ENCODE measurements at regions not wholly inside any gene's neighbourhood (a gene's known extent, or its start where the extent isn't known, plus 50 kb on each side); places are given as distances from the start of the nearest gene placed in this dataset.

DNA sequence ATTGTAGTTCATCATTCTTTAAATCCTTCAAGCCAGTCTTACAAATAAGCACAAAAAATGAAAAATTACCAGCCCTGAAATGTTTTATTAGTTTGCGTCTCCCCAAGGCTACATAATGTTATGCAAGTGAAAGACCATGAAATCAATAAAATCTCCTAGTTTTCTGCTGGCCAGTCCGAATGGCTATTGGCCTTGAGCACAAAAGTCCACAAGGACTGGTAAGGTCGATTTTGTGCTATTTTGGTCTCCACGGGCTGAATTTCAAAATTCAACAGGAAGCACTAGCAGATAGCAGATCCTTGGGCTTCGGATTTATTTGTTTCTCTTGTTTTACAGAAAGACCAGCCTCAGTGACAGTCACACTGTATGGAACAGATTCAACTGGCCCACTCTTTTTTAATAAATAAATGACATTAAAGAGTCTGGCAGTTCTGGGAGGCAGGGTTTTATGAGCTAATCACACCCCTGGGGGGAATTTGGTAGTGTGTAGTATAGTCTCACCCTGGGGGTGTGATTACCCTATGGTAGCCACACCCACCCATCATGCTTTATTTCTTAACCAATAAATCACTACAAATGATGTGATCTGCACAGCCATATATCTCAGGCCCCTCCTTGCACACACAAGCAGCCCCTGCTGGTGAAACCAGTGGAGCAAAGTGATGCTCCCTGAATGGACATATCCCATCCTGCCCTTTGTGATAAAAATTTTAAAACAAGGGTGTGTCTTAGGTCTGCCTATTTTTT lies 51.1 kb upstream of the TMEM33 start:
- Mint-ChIP-seq H3K4me3 (no peak overlapping the region), H3K36me3 (ENCODE audit: low read depth) (no peaks in the 10 kb centered on the region), H3K9me3 (no peaks in the 10 kb centered on the region), H3K27me3 (peaks cover 41% of the 10 kb centered on the region), H3K4me1 (peaks cover 8% of the 10 kb centered on the region), H3K27ac (no peak overlapping the region)
- ATAC-seq (no peak), DNase-seq (no peak)

DNA sequence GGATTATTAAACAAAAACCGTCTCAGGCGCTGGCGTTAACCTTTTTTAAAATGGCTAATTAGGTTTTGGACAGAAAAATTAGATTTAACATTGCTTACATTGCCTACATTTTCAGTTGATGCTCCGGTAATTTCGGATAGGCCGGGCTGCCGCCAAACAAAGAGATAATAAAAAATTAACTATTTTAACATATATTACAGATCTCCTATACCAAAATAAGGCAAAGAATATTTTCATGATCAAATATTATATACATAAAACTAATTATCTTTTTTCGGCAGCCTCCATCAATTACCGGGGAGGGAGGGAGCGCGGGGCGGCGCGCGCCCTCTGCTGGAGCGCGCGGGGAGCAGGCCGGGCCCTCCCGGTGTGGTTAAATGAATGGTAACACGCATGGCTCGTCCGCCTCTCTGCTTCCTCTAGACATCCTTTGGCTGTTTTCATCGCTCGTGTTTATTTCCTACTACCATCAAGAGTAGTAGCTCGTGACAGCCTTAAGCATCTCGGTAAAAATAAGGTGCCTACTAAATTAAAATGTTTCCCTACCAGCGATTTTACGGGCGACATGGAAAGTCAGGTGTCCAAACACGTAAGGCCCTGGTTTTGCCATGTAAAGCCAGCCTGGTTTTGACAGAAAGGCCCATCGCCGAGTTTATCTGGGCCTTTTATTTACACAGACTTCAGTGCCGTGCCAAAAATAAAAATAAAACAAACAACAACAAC lies 52.4 kb upstream of the TMEM33 start:
- Mint-ChIP-seq H3K4me3 (peak overlapping the region; percentile 42), H3K4me1 (peaks cover 8% of the 10 kb centered on the region), H3K27ac (no peak overlapping the region), H3K27me3 (peaks cover 53% of the 10 kb centered on the region), H3K9me3 (no peaks in the 10 kb centered on the region), H3K36me3 (ENCODE audit: low read depth) (no peaks in the 10 kb centered on the region)
- peak; percentile 76 for ATAC-seq
- peak; percentile 68 for DNase-seq

DNA sequence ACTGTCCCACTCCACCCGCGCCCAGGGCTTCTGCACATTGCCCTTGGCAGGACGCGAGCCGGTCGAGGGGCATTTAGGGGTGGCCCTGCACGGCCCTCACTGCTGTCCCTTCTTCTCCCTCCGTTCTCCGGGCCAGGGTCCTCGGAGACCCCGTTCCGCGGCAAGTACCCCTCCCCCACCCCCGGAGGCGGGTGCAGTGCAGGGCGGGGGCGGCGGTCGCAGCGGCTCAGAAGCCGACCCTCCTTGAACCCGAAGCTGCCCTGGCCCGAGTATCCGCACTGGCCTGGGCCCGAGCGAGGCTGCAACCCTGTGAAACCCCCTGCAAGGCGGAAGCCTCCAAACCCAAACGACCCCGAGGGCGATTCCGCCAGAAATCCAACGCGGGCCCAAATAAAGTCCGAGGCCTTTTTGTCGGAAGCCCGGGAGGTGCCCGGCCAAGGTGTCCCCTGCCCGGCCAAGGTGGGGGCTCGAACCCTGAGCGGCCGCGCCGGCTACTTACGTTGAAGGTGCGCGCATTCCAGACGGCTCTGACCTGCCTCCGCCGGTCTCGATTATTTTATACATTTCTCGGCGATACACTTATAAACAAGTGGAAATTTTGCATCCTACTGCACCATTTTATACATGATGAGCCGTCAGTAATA lies 53.1 kb upstream of the TMEM33 start:
- H3K27me3 Mint-ChIP-seq = peaks cover 56% of the 10 kb centered on the region
- peaks cover 8% of the 10 kb centered on the region for H3K4me1 Mint-ChIP-seq
- H3K4me3 Mint-ChIP-seq = peak overlapping the region; percentile 42
- DNase-seq (no peak), ATAC-seq (no peak)
- no peaks in the 10 kb centered on the region for H3K9me3 Mint-ChIP-seq
- no peak overlapping the region for H3K27ac Mint-ChIP-seq
- no peaks in the 10 kb centered on the region for H3K36me3 Mint-ChIP-seq (ENCODE audit: low read depth)

DNA sequence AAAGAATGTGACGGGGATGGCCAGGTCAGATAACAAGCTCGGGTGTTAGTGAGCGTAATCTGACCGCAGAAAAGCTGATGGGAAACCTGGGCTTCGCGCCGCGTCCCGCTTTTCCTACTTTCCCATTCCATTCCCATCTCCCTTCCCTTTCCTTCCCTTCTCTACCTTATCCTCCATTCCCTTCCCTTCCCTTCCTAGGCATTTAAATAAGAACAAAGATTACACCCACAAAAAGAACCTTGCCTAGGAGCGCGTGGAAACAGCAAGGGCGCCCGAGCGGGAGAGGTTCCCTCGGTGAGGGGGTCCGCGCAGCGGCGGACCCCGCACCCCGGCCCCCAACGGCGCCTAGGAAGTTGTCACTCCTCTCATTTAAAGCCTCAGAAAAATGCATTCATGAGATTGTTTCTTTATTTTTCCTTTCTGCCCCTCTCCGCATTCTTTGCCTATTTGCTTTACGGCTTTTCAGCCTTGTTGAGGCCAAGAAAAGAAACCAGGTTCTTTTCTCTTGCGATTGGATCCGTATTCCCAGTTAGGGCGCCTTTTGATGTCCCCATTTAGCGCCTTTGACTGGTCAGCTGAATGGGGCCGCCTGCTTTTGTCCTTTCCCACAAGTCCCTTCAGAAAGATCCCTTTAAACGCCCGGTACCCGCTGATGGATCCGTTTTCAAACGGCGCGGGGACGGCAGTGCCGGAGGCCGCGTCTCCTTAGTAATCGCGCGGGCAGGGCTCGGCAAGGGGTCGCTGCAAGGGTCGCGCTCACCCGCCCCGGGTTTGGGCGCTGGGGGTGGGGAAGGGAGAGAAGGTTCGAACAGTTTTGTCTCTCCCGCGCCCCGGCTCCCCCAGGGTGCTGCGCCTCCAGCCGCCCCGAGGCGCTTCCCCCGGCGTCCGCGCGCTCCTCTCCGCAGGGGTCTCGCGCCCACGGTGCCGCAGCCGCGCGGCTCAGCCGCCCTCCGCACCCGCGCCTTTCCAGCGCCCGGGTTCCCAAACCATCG lies 54.1 kb upstream of the TMEM33 start:
- H3K9me3 Mint-ChIP-seq = no peaks in the 10 kb centered on the region
- H3K27ac Mint-ChIP-seq = peak overlapping the region; percentile 54
- H3K27me3 Mint-ChIP-seq = peaks cover 62% of the 10 kb centered on the region
- no peak for DNase-seq
- ATAC-seq = no peak
- H3K4me1 Mint-ChIP-seq = peaks cover 8% of the 10 kb centered on the region
- no peaks in the 10 kb centered on the region for H3K36me3 Mint-ChIP-seq (ENCODE audit: low read depth)
- peak overlapping the region; percentile 60 for H3K4me3 Mint-ChIP-seq

DNA sequence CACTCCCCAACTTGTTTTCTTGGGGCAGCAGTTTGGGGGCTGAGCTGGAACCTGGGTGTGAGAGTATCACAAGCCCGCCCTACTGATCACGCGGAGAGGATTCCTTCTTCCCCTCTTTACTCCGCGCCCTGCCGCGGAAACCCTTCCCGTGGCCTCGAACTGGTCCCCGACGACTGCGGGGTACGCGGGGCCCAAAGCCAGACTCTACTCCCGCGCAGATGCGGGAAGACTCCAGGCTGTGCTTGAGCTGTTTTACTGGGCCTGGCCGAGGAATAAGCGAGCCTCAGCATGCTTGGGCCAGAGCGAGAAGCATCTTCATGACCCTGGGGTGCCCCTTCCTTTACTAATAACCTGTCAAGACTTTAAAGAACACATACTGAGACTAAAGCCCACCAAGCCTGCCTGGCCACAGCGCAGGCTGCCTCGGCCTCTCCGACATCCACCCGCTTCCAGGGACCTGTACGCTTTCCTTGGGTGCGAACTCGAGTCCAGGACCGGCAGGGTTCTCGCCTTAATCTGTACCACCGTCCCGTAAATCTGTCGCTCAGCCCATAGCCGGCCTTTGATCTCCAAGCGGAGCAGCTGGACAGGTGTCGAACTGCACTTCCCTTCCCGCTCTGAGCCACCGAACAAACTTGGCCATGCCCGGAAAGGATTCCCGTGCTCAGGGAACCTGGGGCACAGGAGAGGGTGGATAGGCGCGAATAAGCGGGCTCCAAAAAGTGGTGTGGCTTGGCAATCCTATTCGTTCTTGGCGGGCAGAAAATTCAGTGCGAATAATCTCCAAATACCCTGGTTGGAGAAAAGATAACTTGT lies 55.0 kb upstream of the TMEM33 start:
- H3K27ac Mint-ChIP-seq = no peak overlapping the region

DNA sequence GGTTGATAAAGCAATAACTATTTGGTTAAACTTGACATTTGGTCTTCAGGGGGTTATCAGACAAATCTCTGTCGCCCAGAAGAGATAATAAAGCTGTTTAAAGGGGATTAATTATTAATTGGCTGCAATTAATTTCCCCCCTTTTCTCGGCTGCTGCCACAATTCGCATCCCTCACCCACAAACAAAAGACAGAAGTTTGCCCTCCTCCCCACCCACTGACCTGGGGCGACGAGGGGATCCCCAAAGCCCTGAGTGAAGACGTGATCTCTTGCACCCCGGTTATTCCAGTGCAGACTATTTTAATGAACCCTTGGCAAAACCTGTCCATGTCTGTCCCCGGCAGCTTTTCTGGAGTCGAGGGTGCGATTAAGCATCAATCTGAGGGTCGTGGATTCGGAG lies 55.7 kb upstream of the TMEM33 start:
- H3K27me3 Mint-ChIP-seq = peaks cover 73% of the 10 kb centered on the region
- no peak for ATAC-seq
- peaks cover 8% of the 10 kb centered on the region for H3K4me1 Mint-ChIP-seq
- H3K9me3 Mint-ChIP-seq = no peaks in the 10 kb centered on the region
- H3K4me3 Mint-ChIP-seq = no peak overlapping the region
- no peak for DNase-seq
- H3K36me3 Mint-ChIP-seq (ENCODE audit: low read depth) = no peaks in the 10 kb centered on the region
- no peak overlapping the region for H3K27ac Mint-ChIP-seq

More for the DNA sequence above, 55.0 kb upstream of the TMEM33 start:
- DNase-seq = no peak
- Mint-ChIP-seq H3K36me3 (ENCODE audit: low read depth) (no peaks in the 10 kb centered on the region), H3K4me3 (no peak overlapping the region), H3K4me1 (peaks cover 8% of the 10 kb centered on the region), H3K27me3 (peaks cover 66% of the 10 kb centered on the region), H3K9me3 (no peaks in the 10 kb centered on the region)
- ATAC-seq = no peak

DNA sequence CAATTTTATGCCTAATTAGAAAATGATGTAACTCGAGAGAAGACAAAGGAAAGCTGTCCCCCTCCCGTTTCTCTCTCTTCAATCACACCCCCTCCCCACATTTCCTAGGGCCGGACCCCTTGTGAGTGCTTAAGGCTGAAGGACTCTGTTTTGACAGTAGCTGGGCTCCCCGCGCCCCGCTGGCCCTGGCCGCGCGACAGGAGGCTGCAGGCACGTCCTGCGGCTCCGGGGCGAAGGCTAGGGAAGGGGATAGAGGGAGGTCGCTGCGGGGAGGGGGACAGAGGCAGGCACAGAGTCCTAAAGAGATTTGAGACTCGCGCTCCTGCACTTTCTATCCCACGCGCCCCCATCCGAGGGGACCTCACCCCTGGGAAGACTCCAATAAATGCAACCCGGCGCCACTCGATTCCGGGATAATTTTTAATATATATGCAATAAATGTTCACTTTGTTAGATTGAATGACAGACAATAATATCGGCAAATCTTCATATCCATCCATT lies 56.2 kb upstream of the TMEM33 start:
- ATAC-seq (no peak), DNase-seq (no peak)
- no peaks in the 10 kb centered on the region for H3K36me3 Mint-ChIP-seq (ENCODE audit: low read depth)
- H3K27me3 Mint-ChIP-seq = peaks cover 78% of the 10 kb centered on the region
- no peak overlapping the region for H3K27ac Mint-ChIP-seq
- no peaks in the 10 kb centered on the region for H3K9me3 Mint-ChIP-seq
- H3K4me1 Mint-ChIP-seq = peaks cover 8% of the 10 kb centered on the region
- H3K4me3 Mint-ChIP-seq = no peak overlapping the region

DNA sequence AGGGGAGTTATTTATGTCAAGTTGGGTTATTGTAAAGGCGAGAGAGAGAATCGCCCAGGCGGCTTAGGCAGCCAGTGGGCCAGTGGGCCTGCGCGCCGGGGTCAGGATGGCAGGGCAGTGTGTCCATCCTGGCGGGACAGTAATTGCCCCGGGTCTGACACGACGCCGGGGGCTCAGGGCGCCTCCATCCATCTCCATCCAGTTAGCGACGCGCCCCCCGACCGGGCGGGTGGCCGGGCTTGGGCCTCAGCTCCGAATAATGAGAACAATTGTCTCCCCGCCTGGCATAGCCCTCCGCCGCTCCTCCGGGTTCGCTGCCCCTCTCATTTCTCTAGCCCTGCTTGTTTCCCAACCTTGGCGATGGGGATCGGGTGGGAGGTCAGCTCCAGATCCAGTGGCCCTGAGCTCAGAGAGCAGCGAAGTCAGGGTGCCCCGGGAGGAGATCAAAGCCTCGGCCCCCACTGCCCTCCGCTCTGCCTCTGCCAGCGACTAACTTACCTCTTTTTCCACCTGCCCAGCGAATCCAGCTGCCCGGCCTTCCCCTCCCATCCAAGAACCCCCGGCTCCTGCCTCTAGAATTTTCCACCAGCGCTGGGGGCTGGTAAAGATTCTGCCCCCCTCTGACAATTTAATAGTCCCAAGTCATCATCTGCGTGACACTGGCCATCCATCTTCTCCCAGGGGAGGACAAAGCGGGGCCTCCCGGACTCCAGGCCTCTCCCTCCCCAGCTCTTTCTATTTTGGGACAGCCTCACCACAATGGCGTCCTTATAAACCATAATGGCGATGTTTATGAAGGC lies 56.9 kb upstream of the TMEM33 start:
- Mint-ChIP-seq H3K4me1 (peaks cover 8% of the 10 kb centered on the region), H3K4me3 (no peak overlapping the region), H3K9me3 (no peaks in the 10 kb centered on the region), H3K36me3 (ENCODE audit: low read depth) (no peaks in the 10 kb centered on the region), H3K27me3 (peaks cover 83% of the 10 kb centered on the region), H3K27ac (no peak overlapping the region)
- DNase-seq = no peak
- ATAC-seq = no peak

DNA sequence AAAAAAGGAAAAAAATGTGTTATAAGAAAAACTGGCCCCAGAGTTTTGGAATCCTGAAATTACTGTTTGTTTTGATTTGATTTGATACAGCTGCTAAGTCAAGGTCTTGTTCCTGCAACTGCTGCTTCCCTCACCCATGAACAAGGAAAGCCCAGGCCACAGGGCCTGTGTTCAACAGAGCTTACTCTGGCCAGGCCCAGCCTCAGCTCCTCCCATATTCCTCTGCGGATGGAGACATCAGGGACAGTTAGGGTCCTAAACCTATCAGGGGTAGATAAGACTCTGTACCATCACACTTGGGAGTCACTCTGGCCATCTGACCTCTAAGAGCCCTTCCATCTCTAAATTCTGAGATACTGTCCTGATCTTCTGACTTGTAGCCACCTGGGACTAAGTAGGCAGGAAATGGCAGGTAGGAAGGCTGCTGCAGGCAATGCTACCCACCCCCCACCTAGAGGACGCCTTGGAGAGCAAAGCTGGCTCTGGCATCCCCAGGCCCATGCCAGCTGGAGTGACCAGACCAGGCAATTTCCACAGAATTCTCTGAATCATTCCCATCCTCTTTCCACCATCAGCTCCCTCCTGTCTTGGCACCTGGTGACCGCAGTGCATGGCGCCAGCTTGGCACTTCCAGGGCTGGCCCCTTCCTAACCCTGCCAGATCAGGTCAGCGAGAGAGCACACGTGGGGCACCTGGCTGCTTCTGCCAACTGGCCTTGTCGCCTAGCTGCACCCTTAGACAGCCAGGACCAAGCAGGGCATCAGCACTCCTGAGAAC lies 58.0 kb upstream of the TMEM33 start:
- no peak overlapping the region for H3K27ac Mint-ChIP-seq
- no peaks in the 10 kb centered on the region for H3K36me3 Mint-ChIP-seq (ENCODE audit: low read depth)
- DNase-seq = no peak
- ATAC-seq = no peak
- peaks cover 91% of the 10 kb centered on the region for H3K27me3 Mint-ChIP-seq
- H3K4me1 Mint-ChIP-seq = peaks cover 5% of the 10 kb centered on the region
- no peak overlapping the region for H3K4me3 Mint-ChIP-seq
- no peaks in the 10 kb centered on the region for H3K9me3 Mint-ChIP-seq

DNA sequence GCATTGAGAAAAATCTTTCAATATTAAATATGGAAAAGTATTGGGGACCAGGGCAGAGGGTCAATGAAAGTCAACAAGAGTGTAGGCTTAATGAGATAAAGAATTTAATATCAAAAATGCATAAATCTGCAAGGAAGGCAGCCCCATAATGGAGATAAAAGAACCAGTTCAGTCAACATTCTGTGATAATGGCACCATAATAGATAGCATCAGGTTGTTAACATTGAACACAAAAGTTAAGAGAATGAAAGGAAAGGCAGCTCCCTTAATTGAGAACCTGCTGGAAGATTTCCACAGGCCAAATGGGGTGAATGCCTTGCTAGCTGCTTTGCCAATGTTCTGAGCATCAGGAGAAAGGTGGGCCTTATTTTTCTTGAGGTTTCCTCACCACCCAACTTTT lies 60.4 kb upstream of the TMEM33 start:
- DNase-seq (no peak), ATAC-seq (no peak)
- Mint-ChIP-seq H3K27me3 (peaks cover 84% of the 10 kb centered on the region), H3K4me1 (no peaks in the 10 kb centered on the region), H3K36me3 (ENCODE audit: low read depth) (no peaks in the 10 kb centered on the region), H3K27ac (no peak overlapping the region), H3K9me3 (no peaks in the 10 kb centered on the region), H3K4me3 (no peak overlapping the region)

DNA sequence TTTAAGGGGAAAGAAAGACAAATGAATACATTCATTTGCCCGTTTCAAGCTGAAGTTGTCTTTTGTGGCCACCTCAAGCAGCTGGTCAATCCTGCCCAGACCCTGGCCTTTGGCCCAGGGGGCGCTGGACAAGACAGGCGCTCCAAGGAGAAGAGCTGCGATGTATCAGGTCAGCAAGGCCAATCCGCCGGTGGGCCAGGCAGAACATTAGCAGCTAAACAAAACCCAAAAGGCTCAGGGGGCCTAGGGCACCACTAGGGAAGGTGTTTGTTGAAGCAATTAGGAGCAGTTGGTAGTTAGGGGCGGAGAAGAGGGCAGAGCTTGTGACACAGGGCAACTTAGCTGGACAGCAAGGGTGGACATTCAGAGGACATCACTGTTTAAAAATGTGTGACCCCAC lies 60.8 kb upstream of the TMEM33 start:
- Mint-ChIP-seq H3K27ac (no peak overlapping the region), H3K4me3 (no peak overlapping the region), H3K4me1 (no peaks in the 10 kb centered on the region), H3K36me3 (ENCODE audit: low read depth) (no peaks in the 10 kb centered on the region), H3K27me3 (peaks cover 82% of the 10 kb centered on the region), H3K9me3 (no peaks in the 10 kb centered on the region)
- no peak for ATAC-seq
- no peak for DNase-seq
